Subcutaneous abdominal adipose tissue (tissue), 5 donors: ENCODE measurements at regions not wholly inside any gene's neighbourhood (a gene's known extent, or its start where the extent isn't known, plus 50 kb on each side); places are given as distances from the start of the nearest gene placed in this dataset.

Source experiments
- H3K27ac ChIP-seq: one replicate; pipeline ENCODE4 v1.7.0; 2013; ENCODE audit warnings: low read depth, mild to moderate bottlenecking, inconsistent platforms, low read length, moderate library complexity
- H3K27me3 ChIP-seq, 5 donors: one replicate each; pipeline ENCODE4 v1.7.0; 2013; ENCODE audit warnings: low read length in 5 of 5, inconsistent platforms in 1 of 5; ENCODE audit not compliant: control insufficient read depth in 5 of 5, insufficient read depth in 4 of 5
- H3K36me3 ChIP-seq, 5 donors: one replicate each; pipeline ENCODE4 v1.7.0; 2013; ENCODE audit warnings: low read length in 5 of 5; ENCODE audit not compliant: control insufficient read depth in 5 of 5, insufficient read depth in 5 of 5
- H3K4me1 ChIP-seq, 5 donors: one replicate each; pipeline ENCODE4 v1.7.0; 2013; ENCODE audit warnings: low read length in 5 of 5, mild to moderate bottlenecking in 3 of 5, moderate library complexity in 1 of 5; ENCODE audit not compliant: control insufficient read depth in 5 of 5, insufficient read depth in 5 of 5
- H3K4me3 ChIP-seq, 5 donors: one replicate each; pipeline ENCODE4 v1.7.0; 2013; ENCODE audit warnings: low read length in 5 of 5, low read depth in 1 of 5
- H3K9ac ChIP-seq, 5 donors: one replicate each; pipeline ENCODE4 v1.7.0; 2013; ENCODE audit warnings: low read length in 5 of 5, mild to moderate bottlenecking in 4 of 5, moderate library complexity in 3 of 5
- H3K9me3 ChIP-seq, 5 donors: one replicate each; pipeline ENCODE4 v1.7.0; 2013; ENCODE audit warnings: low read length in 5 of 5; ENCODE audit not compliant: control insufficient read depth in 5 of 5
- donor health status: healthy.
- donor health status: healthy.
- donor health status: healthy.
- donor health status: healthy.
- donor health status: healthy.

DNA sequence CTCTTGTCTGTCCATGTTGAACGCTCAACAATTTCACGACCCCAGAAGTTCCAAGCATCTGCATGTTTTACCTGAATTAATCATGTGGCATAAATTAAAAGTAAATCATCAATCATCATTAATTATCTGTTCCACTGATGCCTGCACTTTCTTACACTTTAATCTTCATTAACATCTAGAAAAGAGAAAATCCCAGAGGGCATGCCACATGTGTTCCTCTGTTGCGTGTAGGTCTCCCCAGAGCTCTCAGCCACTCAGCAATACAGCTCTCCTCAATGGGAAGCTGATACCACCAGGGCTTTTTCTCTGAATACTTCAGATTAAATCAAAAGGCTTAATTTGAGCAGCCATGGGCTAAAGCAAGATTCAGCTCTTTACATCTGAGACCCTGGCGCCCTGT lies 722.4 kb upstream of the TENM3 start:
- no peaks in the 10 kb centered on the region for H3K36me3 ChIP-seq
- H3K9me3 ChIP-seq: no peaks in the 10 kb centered on the region
- no peak overlapping the region for H3K9ac ChIP-seq
- H3K27ac ChIP-seq: no peak overlapping the region
- H3K4me3 ChIP-seq: no peak overlapping the region
- peaks cover 0 to 14% (median 5%) of the 10 kb centered on the region in 5 donors for H3K4me1 ChIP-seq
- H3K27me3 ChIP-seq: no peaks in the 10 kb centered on the region

DNA sequence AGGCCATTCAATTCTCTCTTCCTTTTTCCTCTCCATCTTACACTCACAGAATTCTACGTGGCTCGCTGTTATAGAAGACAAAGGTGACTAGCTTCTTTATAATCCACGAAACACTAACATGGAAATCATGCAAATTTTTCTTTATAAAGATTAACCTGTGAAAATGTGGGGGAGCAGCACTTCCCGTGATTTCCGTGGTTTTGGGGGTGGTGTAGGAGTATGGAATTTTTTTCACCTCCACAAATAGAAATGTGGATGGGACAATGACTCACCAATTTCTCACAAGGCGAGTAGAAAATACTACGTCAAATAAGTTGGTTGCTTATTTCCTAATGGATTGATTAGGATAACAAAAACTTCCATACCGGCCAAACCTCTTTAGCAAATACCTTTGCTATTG lies 719.2 kb upstream of the TENM3 start:
- no peak overlapping the region for H3K4me3 ChIP-seq
- no peaks in the 10 kb centered on the region for H3K27me3 ChIP-seq
- H3K9ac ChIP-seq: no peak overlapping the region
- H3K27ac ChIP-seq: no peak overlapping the region
- H3K4me1 ChIP-seq: peaks cover 0 to 11% (median 5%) of the 10 kb centered on the region in 5 donors
- H3K9me3 ChIP-seq: no peaks in the 10 kb centered on the region
- H3K36me3 ChIP-seq: no peaks in the 10 kb centered on the region

DNA sequence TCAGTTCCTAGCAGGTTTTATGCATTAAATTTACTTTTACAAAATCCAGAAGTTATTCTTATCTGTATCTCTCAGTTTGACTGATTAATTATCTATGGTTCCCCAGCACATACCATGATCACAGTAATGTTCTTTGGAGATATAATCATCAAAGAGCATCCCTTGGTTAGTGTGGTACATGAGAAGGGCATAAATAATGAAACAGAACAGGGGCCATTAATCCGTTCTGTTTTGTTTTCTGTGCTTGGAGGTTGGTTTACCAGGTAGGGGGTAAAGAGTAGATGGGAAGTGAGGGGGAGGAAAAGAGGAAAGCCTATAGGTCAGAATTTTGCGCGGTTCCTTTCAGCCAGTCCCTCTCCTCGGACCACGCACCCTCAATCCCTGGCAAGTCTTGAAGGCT lies 718.7 kb upstream of the TENM3 start:
- no peak overlapping the region for H3K27ac ChIP-seq
- no peaks in the 10 kb centered on the region for H3K36me3 ChIP-seq
- H3K9ac ChIP-seq: no peak overlapping the region
- no peaks in the 10 kb centered on the region for H3K9me3 ChIP-seq
- no peak overlapping the region for H3K4me3 ChIP-seq
- H3K4me1 ChIP-seq: peaks cover 0 to 11% (median 5%) of the 10 kb centered on the region in 5 donors
- H3K27me3 ChIP-seq: no peaks in the 10 kb centered on the region

DNA sequence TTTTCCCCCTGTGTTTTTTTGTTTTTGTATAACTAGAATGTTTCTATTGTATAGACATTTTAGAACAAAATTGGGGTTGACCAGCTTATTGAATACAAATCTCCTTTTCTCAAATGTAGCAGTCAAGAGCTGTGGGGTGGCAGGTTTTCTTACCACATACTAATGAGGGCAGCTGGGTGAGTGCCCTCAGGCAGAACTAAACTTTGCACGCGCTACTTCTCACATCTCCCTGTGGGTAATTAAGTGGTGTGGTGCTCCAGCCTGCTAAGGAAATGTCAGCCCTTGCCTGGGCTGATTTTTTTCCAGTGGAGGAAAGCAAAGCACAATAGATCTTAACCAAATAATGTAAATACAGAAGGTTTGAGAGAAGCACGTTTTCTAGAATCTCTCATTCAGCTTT lies 717.6 kb upstream of the TENM3 start:
- Histone ChIP-seq H3K27me3 (no peaks in the 10 kb centered on the region), H3K4me3 (no peak overlapping the region), H3K27ac (no peak overlapping the region), H3K9me3 (no peaks in the 10 kb centered on the region), H3K36me3 (no peaks in the 10 kb centered on the region), H3K4me1 (no peaks in the 10 kb centered on the region), H3K9ac (no peak overlapping the region)

DNA sequence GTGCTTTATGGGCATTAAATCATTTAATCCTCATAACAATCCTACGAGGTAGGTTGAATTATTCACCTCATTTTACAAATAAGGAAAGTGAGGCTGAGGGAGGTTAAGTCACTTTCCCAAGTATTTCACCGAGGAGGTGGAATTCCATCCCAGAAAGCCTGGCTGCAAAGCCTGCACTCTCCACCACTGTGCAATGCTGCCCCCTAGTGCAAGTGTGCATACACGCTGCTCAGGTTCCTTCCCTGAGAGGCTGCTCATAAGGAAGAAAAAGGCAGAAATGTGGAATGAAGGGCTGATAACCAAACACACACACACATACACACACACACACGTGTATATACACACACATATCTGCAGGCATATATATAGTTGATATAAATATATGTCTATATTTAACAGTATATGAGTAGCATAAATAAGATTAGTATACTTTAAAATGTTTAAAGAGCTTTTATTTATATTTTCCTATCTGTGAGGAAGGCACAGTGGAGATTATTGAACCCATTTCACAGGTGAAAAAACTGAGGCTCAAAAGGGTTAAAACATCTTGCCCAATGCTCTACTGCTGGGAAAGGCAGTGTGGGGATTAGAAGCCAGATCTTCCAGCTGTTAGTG lies 714.5 kb upstream of the TENM3 start:
- no peak overlapping the region for H3K4me3 ChIP-seq
- H3K27me3 ChIP-seq: no peaks in the 10 kb centered on the region
- H3K27ac ChIP-seq: no peak overlapping the region
- H3K4me1 ChIP-seq: no peaks in the 10 kb centered on the region
- no peak overlapping the region for H3K9ac ChIP-seq
- H3K36me3 ChIP-seq: no peaks in the 10 kb centered on the region
- H3K9me3 ChIP-seq: no peaks in the 10 kb centered on the region

DNA sequence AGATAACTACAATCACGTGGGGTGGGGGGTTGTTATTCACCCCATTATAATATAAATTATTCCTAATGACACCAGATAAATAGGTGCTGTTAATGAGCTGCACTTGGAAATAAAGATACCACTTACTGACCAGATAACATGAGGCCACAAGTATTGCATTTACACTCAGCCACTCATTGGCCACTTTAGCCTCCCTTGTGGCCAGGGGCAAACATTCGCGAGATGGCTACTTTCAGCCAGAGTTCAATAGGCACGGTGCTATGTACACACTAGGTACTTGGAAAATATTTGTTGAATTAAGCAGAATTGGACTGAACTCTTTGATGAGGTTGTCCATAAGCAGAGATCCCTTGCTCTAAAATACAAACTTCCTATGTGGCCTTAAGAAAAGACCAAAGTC lies 713.7 kb upstream of the TENM3 start:
- no peak overlapping the region for H3K4me3 ChIP-seq
- no peaks in the 10 kb centered on the region for H3K4me1 ChIP-seq
- no peak overlapping the region for H3K27ac ChIP-seq
- H3K9me3 ChIP-seq: no peaks in the 10 kb centered on the region
- no peak overlapping the region for H3K9ac ChIP-seq
- H3K27me3 ChIP-seq: no peaks in the 10 kb centered on the region
- H3K36me3 ChIP-seq: no peaks in the 10 kb centered on the region

DNA sequence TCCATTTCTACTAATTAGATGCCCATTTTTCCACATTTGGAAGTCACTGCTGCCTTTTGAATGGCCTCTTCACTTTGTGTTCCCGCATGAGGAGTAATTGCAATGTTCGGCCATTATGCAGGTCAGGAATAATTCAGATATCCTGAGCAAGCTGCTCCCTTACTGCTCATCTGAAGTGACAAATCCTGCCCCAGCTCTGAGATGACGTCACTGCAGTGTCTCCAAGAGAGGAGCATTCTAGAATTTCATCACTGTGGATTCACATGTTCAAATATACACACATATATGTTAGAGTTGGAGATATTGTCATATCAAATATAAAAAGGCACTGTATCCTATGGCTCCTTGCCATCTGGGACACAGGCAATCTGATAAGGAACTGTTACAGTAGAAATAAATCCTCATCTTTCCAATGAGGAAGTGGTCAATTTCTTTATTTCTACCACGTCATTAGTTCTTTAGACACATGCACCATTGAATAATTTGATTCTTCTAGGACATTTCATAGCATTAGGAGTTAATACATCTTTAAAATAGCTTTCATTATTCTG lies 706.9 kb upstream of the TENM3 start:
- Histone ChIP-seq H3K27ac (no peak overlapping the region), H3K9ac (no peak overlapping the region), H3K4me1 (no peaks in the 10 kb centered on the region), H3K4me3 (no peak overlapping the region), H3K36me3 (no peaks in the 10 kb centered on the region), H3K27me3 (peaks cover 0 to 5% (median 3%) of the 10 kb centered on the region in 5 donors), H3K9me3 (no peaks in the 10 kb centered on the region)

DNA sequence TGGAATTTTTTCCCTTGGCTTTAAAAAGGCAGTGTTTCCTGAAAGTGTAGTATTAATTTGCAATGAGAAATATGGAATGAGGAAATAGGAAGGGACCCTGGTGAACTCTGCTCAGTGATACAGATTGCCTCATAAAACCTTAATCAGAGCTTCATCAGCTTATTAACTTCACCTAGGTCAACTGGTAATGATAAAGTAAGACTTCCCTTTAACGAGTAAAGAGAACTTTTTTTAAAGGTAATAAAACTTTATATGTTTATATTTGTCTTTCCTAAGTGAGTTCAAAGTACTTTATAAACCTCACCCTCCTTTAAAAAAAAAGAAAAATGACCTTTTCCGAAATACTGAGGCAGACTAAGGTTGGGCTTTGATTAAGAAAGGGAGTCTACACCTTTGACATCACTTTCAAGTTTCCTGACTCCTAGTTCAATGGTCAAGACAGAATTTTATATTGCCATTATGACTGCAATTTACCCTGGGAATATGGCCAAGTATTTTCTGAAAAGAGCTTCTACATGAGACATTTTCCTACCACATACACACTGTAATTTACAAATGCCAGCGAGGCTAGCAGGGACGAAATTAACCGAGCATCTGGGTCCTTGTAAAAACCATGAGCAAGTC lies 706.3 kb upstream of the TENM3 start:
- no peak overlapping the region for H3K27ac ChIP-seq

DNA sequence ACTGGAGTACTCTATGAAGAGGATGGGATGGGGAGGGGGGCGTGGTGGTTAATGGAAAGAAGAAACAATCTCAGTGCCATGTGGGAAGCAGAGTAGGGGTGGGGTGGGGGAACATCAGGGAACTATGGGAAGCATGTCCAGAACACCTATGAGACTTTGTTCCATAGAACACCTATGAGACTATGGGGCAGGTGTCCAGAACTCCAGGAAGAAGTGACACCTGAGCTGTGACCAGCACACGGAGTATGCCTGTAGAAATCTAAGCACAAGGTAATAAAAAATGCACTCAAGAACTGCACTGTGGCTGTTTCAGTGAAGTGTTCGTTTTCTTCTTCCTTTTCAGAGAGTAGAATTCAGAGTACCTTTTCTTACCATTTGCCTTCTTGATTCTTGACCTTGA lies 704.8 kb upstream of the TENM3 start:
- H3K9me3 ChIP-seq: no peaks in the 10 kb centered on the region
- H3K4me3 ChIP-seq: no peak overlapping the region
- H3K4me1 ChIP-seq: no peaks in the 10 kb centered on the region
- no peak overlapping the region for H3K9ac ChIP-seq
- H3K36me3 ChIP-seq: no peaks in the 10 kb centered on the region
- H3K27me3 ChIP-seq: peaks cover 0 to 5% (median 3%) of the 10 kb centered on the region in 5 donors
- H3K27ac ChIP-seq: no peak overlapping the region

More for the DNA sequence above, 706.3 kb upstream of the TENM3 start:
- H3K9ac ChIP-seq: no peak overlapping the region
- H3K9me3 ChIP-seq: no peaks in the 10 kb centered on the region
- H3K36me3 ChIP-seq: no peaks in the 10 kb centered on the region
- no peak overlapping the region for H3K4me3 ChIP-seq
- H3K27me3 ChIP-seq: peaks cover 0 to 5% (median 3%) of the 10 kb centered on the region in 5 donors
- H3K4me1 ChIP-seq: no peaks in the 10 kb centered on the region

DNA sequence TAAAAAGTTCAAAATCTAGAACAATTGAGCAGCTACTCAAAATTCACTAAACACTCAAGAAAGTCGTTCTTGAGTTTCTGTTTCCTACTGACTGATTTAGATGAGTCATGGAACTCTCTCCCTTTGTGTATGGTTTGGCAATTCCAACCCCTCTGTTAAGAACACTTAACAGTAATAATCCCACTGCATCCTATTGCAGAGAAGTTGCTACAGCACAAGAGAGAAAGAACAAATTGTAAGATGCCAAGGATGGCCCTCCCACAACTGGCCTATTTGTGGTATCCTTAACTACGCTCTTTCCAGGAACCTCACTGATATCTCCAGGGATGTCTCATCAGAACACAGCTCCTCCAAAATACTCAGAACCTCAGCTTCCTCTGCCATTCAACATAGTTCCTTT lies 701.8 kb upstream of the TENM3 start:
- H3K27ac ChIP-seq: no peak overlapping the region
- H3K27me3 ChIP-seq: no peaks in the 10 kb centered on the region
- H3K9me3 ChIP-seq: no peaks in the 10 kb centered on the region

More for the DNA sequence above, 701.8 kb upstream of the TENM3 start:
- H3K9ac ChIP-seq: no peak overlapping the region
- no peak overlapping the region for H3K4me3 ChIP-seq
- H3K36me3 ChIP-seq: no peaks in the 10 kb centered on the region
- H3K4me1 ChIP-seq: no peaks in the 10 kb centered on the region
